HFF-Myc (cell line): ENCODE measurements at regions not wholly inside any gene's neighbourhood (a gene's known extent, or its start where the extent isn't known, plus 50 kb on each side); places are given as distances from the start of the nearest gene placed in this dataset.
"Not testable (repeated sequence)": the region's sequence is repeated elsewhere in the genome, so short reads cannot be mapped to it uniquely, and the experiment has no call there.

Experiments
- DNase-seq: peaks from one replicate; pipeline ENCODE4 v3.0.0-alpha.2; 2011; ENCODE audit warnings: low read depth; ENCODE audit errors: extremely low read depth
- H3K4me3 ChIP-seq: replicated peaks from 2 replicates; pipeline ENCODE4 v1.5.1; 2011; ENCODE audit warnings: low read depth, mild to moderate bottlenecking, control low read depth, low read length
- CTCF ChIP-seq: IDR thresholded peaks from 2 replicates; pipeline ENCODE4 v1.5.1; 2012; ENCODE audit warnings: mild to moderate bottlenecking, low read depth, low read length, control low read depth; ENCODE audit errors: missing control alignments

GRCh38 chr16:5239472-5240277, 142.1 kb upstream of the EEF2KMT start:
- not testable (repeated sequence) for DNase-seq, H3K4me3 ChIP-seq
- TF ChIP-seq CTCF = peak; percentile 20

GRCh38 chr16:5235119-5235518, 137.5 kb upstream of the EEF2KMT start:
- no peak overlapping the region for H3K4me3 ChIP-seq
- no peak for DNase-seq
- no peak for TF ChIP-seq CTCF

GRCh38 chr16:5234295-5235050, 136.9 kb upstream of the EEF2KMT start:
- no peak overlapping the region for H3K4me3 ChIP-seq
- no peak for DNase-seq
- TF ChIP-seq CTCF = no peak

GRCh38 chr16:5231246-5231759, 133.7 kb upstream of the EEF2KMT start:
- TF ChIP-seq CTCF = no peak
- no peak for DNase-seq
- no peak overlapping the region for H3K4me3 ChIP-seq

- no peak for TF ChIP-seq CTCF
- DNase-seq = no peak
- no peak overlapping the region for H3K4me3 ChIP-seq
Measured at GRCh38 chr16:5228369-5228768, 130.8 kb upstream of the EEF2KMT start.

- TF ChIP-seq CTCF = no peak
- DNase-seq = no peak
- no peak overlapping the region for H3K4me3 ChIP-seq
Measured at GRCh38 chr16:5225931-5226655, 128.5 kb upstream of the EEF2KMT start.
